ENCODE measurements at regions not wholly inside any gene's neighbourhood (a gene's known extent, or its start where the extent isn't known, plus 50 kb on each side); places are given as distances from the start of the nearest gene placed in this dataset.
A peak's percentile ranks its signal among the peaks of the same experiment; 100 is the strongest.

DNA sequence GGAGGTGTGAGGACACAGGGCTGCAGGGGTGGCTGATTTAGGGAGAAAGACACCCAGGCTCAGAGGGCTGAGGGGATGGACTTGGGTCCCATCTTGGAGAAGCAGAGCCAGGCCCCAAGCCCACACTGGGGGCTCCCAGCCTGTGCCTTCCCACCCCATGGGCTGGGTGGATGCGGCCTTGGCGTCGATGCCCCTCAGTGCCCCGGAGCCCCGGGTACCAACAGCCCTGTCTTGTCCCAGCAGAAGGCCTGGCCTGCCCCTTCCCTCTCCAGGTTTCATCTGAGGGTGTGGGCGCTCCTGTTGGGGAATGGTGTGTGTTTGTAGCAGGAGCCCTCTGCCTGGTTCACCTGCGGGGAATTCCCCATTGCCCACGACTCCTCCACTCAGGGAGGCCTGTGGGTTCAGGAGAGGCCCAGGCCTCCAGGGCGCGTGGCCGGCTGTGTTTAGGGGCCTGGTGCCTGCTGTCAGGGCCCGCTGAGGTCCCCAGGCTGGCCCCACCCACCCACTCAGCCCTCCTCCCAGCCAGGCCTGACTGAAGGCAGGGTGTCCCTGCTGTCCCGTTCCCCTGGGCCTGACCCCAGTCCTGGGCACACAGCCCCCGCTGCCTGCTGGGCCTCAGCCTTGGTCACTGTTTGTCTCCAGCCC is 51.1 kb upstream of the BEGAIN start:
- DNase-seq = no peak

GRCh38 chr14:100639280-100639679 is 52.1 kb upstream of the BEGAIN start:
- DNase-seq = no peak

DNA sequence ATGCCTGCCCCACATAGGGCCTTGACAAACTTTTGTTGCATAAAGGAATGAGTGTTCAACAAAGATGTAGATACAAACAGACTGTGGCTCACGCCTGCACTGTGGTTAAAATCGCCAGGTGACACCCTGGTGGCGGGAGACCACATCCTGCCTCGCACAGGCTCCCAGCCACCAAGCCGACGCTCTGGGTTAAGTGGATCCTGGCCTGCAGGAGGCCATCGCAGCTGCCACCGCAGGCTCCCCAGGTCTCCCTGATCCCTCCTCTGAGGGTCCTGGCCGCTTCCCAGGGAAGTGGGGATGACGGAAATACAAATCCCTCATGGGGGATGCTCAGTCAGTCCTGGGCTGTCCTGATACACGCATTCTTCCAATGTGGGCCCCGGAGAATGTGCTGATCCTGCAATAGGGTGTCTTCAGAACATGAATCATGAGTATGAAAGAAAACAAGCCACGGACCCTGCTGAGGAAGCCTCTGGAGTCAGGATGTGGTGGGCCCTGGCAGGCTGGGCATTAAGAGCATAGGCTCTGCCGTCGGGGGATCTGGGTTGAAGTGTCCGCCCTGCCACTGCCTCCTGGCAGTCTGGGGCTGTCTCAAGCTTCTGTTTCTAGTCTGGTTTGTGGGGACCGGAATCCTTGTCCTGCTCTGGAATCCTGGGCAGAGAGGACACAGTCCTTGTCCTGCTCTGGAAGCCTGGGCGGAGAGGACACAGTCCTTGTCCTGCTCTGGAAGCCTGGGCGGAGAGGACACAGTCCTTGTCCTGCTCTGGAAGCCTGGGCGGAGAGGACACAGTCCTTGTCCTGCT is 53.5 kb upstream of the BEGAIN start:
- peak; percentile 60 for DNase-seq

DNA sequence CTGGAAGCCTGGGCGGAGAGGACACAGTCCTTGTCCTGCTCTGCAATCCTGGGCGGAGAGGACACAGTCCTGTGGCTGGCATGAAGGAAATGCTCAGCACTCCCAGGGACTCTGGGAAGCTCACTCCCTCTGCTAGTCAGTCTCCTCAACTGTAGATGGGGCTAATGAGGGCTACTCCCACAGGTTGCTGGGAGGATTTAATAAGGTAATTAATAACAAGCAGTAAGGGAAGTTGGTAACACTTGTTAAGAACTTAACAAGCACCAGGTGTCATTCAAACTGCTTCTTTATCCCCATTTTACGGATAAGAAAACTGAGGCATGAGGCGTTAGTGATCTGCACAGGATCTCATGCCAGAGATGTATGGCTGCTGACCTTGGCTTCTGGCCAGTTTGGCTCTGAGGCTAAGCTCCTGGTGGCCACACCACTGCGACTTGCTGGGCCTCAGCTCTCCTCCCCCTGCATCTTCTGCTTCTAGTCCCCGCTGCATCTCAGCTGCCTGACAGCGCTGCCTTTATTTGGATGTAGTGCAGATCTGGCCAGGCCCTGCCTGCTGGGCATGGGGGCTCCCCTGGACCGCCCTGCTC is 54.1 kb upstream of the BEGAIN start:
- no peak for DNase-seq

GRCh38 chr14:100643426-100643825 is 56.2 kb upstream of the BEGAIN start:
- DNase-seq = no peak

DNA sequence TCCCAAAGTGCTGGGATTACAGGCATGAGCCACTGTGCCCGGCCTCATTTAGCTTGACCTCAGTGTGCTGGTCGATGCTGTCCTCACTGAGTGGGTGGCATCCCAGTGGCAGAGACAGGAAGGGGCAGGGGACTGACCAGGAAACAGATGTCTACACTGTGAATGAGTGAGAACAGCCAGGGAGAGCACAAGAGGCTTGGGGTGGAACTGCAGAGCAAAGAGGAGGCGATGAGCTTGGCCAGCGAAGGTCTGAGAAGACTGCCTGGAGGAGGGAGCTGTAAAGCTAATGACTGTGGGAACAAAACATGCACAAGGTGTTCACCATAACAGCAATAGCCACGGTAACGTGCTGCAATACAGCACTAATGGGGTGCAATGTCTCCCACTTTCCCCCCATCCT is 57.2 kb upstream of the BEGAIN start:
- no peak for DNase-seq

- DNase-seq = no peak
These were observed 57.6 kb upstream of the BEGAIN start for GRCh38 chr14:100644784-100645183.

DNA sequence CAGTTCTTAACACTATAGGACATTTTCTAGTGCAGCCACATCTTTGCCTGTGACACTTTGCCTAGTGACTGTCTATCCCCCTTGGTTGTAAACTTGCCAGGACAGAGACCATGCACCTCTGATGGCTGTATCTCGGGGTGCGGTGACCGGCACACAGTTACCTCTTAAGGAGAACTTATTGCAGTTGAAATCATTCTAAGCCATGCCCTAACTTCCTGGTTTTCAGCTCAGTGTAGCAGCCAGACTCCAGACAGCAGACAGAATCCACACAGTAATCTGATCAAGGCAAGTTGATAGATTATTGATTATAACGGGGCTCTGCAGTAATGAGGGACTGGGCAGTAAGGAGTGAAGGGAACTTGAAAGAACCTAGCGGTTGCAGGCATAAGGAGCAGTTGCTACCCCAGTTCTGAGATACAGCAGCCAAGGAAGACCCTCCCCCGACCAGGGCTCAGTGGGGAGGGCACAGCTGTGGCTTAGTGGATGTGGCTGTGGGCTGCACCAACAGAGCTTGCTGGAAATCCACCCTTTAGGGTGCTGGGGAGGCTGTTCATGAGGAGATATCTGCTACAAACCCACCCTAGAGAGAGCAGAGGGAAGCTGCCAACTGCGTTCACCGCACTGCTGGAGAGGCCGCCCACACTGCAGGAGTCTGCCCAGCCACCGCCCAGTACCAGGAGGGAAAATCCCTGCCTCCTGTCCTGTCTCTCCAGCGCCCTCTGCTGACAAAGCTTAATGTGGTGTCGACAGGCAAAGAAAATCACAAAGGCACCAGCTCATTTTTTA is 58.2 kb upstream of the BEGAIN start:
- peak; percentile 79 for DNase-seq

DNA sequence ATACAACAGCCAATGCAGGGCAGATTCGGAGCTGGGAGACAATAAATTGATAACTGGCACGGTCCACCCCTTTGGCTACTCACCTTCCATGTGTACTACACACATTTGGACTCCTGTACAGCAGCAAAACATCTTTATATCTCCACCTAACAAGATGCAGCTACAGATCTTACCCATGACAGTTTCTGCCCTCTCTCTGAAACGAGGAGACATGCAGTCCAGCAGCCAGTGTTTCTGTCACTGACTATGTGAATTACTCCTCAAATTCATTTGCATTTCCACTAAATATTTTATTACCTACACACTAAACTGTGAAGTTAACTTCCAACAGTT is 58.7 kb upstream of the BEGAIN start:
- DNase-seq = no peak

DNA sequence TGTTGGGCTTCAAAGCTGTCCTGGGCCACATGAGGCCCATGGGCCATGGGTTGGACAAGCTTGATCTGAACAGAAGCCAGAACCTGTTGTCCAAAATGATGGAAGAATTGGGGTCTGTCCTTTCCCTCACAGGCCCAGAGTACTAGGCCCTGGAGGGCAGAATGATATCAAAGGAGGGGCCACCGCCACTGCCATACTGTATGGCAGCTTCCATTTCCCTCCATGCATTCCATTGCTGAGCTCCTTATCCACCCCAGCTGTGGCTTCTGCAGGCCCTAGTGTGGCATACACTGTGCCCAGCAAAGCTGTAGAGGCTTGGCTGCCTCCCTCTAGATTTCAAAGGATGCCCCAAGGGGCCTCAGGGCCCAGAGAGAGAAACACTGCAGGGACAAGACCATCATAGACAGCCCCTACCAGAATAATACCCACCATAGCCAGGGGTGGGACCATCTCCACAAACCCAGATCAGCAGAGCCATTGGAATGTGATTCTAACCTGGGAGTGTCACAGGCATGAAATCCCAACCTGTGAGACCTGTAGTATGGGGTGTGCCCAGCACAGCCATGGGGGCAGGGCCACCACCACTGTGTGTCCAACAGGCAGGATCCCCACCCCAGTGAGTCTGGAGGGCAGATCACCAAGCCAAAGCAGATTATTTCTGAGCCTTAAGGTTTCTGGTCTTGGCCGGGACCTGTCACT is 61.4 kb upstream of the BEGAIN start:
- DNase-seq = no peak

DNA sequence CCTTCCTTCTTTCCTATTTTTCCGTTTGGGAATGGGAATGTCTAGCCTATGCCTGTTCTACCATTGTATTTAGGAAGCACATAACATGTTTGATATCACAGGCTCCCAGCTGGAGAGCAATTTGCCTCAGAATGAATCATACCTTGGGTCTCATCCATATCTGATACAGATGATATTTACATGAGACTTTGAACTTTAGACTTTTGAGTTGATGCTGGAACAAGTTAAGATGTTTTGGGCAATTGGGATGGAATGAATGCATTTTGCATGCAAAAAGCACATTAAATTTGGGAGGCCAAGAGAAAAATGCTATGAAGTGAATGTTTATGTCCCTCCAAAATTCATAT is 61.9 kb upstream of the BEGAIN start:
- DNase-seq = no peak

- no peak for DNase-seq
These were observed 64.8 kb upstream of the BEGAIN start for GRCh38 chr14:100651999-100652508.

DNA sequence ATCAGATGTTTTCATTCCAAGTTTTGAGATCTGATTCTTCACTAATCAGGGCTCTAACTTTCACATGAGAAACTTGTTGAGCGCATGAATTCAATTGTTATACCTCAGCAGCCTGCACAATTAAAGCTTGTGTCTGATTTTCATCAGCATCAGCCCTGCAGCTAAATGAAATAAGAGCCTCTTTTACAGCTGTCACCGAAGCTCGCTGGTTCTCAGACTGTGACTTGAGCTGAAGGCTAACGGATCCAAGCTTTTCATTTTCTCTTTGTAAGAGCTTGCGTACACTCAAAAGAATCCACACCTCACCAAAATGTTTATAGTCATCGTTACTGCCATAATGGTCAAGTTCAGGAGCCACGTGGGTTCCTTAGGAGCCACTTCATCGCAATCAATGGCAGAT is 65.5 kb upstream of the BEGAIN start:
- DNase-seq = no peak

DNA sequence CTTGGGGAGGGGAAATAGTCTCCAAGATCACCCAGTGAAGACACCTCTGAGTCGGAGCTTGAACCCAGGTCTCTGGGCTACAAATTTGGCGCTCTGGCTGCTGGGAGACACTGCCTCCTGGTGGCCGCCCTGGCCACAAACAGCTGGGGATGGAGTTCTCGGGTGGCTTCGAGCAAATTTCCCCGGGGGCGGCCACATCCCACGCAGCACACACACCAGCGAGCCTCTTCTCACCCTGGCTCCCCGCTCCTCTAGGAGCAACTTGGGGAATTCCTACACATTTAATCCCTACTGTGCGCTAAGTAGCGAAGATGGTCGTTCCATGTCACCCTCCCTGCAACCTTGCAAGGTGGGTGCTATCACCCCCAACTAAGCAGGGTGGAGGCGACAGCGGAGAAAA is 66.2 kb upstream of the BEGAIN start:
- DNase-seq = peak; percentile 9

GRCh38 chr14:100654025-100654813 is 67.0 kb upstream of the BEGAIN start:
- DNase-seq = no peak

DNA sequence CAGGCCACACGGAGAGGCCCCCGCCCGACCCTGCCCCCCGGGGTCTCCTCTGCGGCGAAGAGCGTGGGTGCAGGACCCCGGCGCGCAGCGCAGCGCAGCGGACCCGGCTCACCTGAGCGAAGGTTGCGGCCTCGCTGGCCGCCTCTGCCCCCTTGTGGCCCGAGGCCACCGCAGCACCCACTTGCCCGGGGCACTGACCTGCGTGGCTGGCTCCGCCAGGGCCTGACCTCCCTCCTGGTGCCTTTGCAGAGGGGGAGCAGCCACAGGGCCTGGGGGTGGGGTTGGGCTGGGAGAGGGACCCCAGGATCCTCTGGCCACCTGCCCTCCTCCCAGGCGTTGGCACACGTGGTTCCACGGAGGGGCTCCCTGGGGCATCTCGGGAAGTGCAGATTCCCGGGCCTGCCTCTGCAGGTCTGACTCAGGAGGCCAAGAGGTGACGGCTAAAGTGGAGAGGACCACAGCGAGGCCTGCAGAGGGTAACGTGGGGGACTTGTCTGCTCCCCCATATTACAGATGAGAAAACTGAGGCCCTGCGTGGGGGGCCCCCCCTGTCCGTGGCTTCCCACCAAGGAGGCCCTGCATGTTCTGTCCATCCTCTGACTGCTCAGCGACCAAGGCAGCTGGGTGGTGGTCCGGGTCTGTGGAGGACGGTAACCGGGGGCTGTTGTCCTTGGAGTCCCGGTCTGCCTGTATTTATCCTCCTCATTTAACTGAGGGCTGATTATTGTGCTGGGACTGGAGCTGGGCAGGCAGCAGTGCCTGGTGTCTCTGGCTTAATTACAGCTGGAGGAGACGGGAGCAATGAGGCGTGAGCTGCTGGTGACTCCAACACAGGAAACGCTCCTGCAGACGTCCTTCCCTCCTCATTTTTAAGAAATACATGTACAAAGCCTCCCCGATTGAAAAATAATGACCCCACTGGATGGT is 67.9 kb upstream of the BEGAIN start:
- DNase-seq = no peak

GRCh38 chr14:100655741-100656085 is 68.5 kb upstream of the BEGAIN start:
- DNase-seq = no peak

DNA sequence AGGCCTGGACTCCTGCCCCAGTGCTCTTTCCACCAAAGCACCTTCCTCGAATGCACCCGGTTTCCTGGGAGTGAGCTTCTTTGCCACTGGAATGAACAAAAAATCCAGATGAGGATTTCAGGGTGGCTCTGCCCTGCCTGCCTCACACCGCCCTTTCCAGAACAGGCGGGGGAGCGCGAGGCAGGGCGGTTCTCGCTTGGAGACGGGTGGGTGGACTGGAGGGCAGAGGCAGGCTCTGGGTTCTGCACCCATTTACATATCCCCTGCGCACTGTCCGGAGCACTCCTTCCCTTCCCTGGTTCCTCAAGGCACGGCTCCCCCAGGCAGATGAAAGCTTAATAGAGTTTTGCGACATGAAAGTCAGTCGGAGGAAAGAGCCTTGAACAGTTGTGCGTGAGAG is 69.7 kb upstream of the DLK1 start:
- no peak for DNase-seq

- DNase-seq = no peak
These were observed 68.9 kb upstream of the DLK1 start for GRCh38 chr14:100657780-100658179.

- no peak for DNase-seq
These were observed 68.4 kb upstream of the DLK1 start for GRCh38 chr14:100658181-100658886.

Measured in stimulated activated naive CD4-positive, alpha-beta T cell treated with Interleukin-2 at 50 U/mL for 16 hours (primary cell).